Esophagus muscularis mucosa (tissue), 4 donors: ENCODE measurements at regions not wholly inside any gene's neighbourhood (a gene's known extent, or its start where the extent isn't known, plus 50 kb on each side); places are given as distances from the start of the nearest gene placed in this dataset.
A peak's percentile ranks its signal among the peaks of the same experiment; 100 is the strongest.

ENCODE experiments used
- DNase-seq: peaks from one replicate; pipeline ENCODE4 v3.0.0-alpha.2; 2017; ENCODE audit errors: extremely low spot score
- H3K27ac ChIP-seq, 4 donors: fragments of 200-600 bp; sonication (generic); replicated peaks in 1 of 4; 1 replicate in 3 of 4; 2 replicates in 1 of 4; pipeline ENCODE4 v1.5.1; 2016 to 2019; ENCODE audit warnings: mild to moderate bottlenecking in 1 of 4
- H3K27me3 ChIP-seq, 4 donors: fragments of 200-600 bp; sonication (generic); one replicate each; pipeline versions ENCODE4 v1.5.1 to v1.6.0; 2016 to 2019
- H3K36me3 ChIP-seq, 4 donors: fragments of 200-600 bp; sonication (generic); one replicate each; pipeline ENCODE4 v1.5.1; 2016 to 2019
- H3K4me1 ChIP-seq, 4 donors: fragments of 200-600 bp; sonication (generic); one replicate each; pipeline ENCODE4 v1.5.1; 2016 to 2019
- H3K4me3 ChIP-seq, 4 donors: fragments of 200-600 bp; sonication (generic); 1 replicate in 2 of 4; 2 replicates in 2 of 4; pipeline ENCODE4 v1.5.1; 2016 to 2019; ENCODE audit warnings: mild to moderate bottlenecking in 4 of 4, moderate library complexity in 1 of 4
- H3K9me3 ChIP-seq, 4 donors: fragments of 200-600 bp; sonication (generic); 1 replicate in 3 of 4; 2 replicates in 1 of 4; pipeline ENCODE4 v1.5.1; 2016 to 2019
- EP300 ChIP-seq: sonication (generic); formaldehyde crosslinking; IDR thresholded peaks from one replicate; pipeline ENCODE4 v1.6.1; 2017; ENCODE audit warnings: antibody characterized with exemption
- POLR2A ChIP-seq: fragments of 450-650 bp; IDR thresholded peaks from one replicate; pipeline ENCODE4 v1.6.1; 2017; ENCODE audit warnings: antibody characterized with exemption, moderate library complexity, mild to moderate bottlenecking, low read depth
- POLR2AphosphoS5 ChIP-seq, 2 donors: sonication (generic); formaldehyde crosslinking; IDR thresholded peaks; one replicate each; pipeline ENCODE4 v1.6.1; 2017; ENCODE audit warnings: antibody characterized with exemption in 2 of 2
- WGBS: methylation state at CpG from one replicate; pipeline ENCODE4 v1.1.5; 2018; 5-methylcytosine and 5-hydroxymethylcytosine counted together
- intact Hi-C: fragments of 100-400 bp; cut with DNase I; formaldehyde crosslinking; loops from one replicate; pipeline ENCODE4 v1.15.1; 2023
- TF ChIP-seq, protein P1 (sequence below), 3 experiments: fragments of 200-600 bp in 2 of 3; fragments of 450-650 bp in 1 of 3; sonication (generic) in 2 of 3; IDR thresholded peaks; one replicate each; pipeline ENCODE4 v1.5.1; 2017 to 2019; ENCODE audit warnings: antibody characterized with exemption in 3 of 3, mild to moderate bottlenecking in 2 of 3, moderate library complexity in 1 of 3

DNA sequence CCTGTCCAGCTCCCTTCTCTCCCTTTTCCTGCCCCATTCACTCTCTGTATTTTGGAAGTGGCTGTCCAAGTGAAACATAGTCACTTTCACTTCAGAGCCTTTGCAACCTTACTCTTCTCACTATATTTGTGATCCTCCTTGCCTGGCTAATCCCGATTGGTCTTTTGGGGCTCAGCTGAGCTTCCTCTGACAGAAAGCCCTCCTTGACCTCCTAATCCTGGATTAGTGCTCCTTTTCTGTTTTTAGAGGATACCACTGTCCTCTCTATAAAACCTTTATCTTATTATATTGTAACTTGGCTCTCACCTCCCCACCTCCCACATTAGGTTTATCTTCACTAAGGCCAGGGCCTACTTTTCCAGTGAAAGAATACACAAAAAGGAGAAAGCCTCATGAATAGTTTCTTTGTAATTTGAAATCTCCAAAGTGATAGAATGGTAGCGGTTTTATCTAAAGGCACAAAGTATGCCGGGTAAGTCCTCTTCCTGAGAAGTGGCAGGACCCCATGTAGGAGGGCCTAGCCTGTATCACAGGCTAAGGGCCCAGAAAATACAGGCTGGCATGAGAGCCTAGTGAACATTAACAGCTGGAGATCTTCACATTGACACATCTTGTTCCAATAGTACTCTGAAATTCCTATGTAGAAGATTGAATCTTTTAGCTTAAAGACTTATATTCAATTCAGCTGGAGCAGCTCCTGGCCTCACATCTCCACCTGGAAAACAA is 83.1 kb upstream of the GAREM1 start:
- no peak overlapping the region for H3K27ac ChIP-seq
- TF ChIP-seq, protein P1, sequence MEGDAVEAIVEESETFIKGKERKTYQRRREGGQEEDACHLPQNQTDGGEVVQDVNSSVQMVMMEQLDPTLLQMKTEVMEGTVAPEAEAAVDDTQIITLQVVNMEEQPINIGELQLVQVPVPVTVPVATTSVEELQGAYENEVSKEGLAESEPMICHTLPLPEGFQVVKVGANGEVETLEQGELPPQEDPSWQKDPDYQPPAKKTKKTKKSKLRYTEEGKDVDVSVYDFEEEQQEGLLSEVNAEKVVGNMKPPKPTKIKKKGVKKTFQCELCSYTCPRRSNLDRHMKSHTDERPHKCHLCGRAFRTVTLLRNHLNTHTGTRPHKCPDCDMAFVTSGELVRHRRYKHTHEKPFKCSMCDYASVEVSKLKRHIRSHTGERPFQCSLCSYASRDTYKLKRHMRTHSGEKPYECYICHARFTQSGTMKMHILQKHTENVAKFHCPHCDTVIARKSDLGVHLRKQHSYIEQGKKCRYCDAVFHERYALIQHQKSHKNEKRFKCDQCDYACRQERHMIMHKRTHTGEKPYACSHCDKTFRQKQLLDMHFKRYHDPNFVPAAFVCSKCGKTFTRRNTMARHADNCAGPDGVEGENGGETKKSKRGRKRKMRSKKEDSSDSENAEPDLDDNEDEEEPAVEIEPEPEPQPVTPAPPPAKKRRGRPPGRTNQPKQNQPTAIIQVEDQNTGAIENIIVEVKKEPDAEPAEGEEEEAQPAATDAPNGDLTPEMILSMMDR (IDR thresholded peaks at IDR 0.05), result no peak
- TF ChIP-seq POLR2AphosphoS5 (IDR thresholded peaks at IDR 0.05) (no peak), POLR2A (no peak), EP300 (no peak)

DNA sequence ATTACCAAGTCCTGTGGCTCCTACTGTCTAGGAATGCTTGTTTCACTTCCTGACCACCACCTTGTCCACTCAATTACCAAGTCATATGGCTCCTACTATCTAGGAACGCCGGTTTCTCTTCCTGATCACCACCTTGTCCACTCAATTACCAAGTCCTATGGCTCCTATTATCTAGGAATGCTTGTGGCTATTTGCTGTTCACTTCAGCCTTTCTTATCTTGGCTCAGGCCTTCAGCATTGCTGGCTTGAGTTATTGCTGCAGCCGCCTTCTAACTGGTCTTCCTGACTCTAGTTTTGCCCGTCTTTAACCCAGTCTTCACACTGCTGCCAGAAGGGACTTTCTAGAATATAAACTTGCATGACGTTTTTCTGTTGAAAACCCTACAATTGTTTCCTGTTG is 82.5 kb upstream of the GAREM1 start:
- no peak overlapping the region for H3K27ac ChIP-seq
- intact Hi-C loops, result loop anchor here (2.0 to 5.0 kb wide), 3 partner anchors 81 to 396 kb away; partner anchors contain the start of gene GAREM1
- DNase-seq, result peak; percentile 57
- H3K4me3 ChIP-seq, result no peak overlapping the region
- 80% methylated on average over 5 of the region's 5 CpGs for WGBS
- H3K9me3 ChIP-seq, result no peaks in the 10 kb centered on the region
- TF ChIP-seq EP300 (no peak), POLR2AphosphoS5 (IDR thresholded peaks at IDR 0.05) (no peak), POLR2A (no peak)
- TF ChIP-seq, protein P1 (IDR thresholded peaks at IDR 0.05), result no peak
- no peaks in the 10 kb centered on the region for H3K4me1 ChIP-seq
- H3K36me3 ChIP-seq, result no peaks in the 10 kb centered on the region
- no peaks in the 10 kb centered on the region for H3K27me3 ChIP-seq

More for the DNA sequence above, 83.1 kb upstream of the GAREM1 start:
- intact Hi-C loops, result loop anchor here (2.0 to 5.0 kb wide), 3 partner anchors 82 to 397 kb away; partner anchors contain the start of gene GAREM1
- H3K9me3 ChIP-seq, result no peaks in the 10 kb centered on the region
- H3K4me1 ChIP-seq, result no peaks in the 10 kb centered on the region
- no peak for DNase-seq
- H3K27me3 ChIP-seq, result peaks cover 0 to under 1% (median 0%) of the 10 kb centered on the region in 4 donors
- no peak overlapping the region for H3K4me3 ChIP-seq
- WGBS, result 91% methylated on average over 3 of the region's 3 CpGs
- H3K36me3 ChIP-seq, result no peaks in the 10 kb centered on the region

DNA sequence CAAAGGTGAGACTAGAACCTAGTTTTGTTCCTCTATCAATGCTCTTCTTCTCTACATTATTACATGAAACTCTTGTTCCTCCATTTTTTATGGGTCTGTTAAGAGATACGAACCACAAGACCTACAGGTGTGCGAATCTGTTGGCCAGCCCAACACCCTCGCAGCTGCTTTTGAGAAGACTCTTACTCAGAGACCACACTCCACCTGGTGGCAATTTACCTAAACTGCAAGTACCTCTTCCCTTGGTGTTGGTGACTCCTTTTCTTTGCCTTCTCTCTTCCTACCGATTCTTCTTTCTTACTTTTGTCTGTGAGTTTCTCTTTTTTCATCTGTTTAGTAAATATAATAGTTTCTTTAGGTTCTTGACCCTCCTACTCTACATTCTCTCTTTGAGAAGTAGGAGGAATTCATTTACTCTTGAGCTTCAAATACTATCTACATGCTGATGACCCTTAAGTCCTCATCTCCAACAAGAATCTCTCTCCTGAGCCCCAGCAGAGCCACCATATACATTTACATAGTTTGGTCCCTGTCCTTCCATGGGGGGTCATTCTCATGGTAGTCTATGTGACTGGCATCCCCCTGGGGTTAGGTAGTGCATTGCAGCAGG is 81.8 kb upstream of the GAREM1 start:
- H3K27ac ChIP-seq, result no peak overlapping the region
- H3K9me3 ChIP-seq, result no peaks in the 10 kb centered on the region
- no peaks in the 10 kb centered on the region for H3K36me3 ChIP-seq
- no peaks in the 10 kb centered on the region for H3K27me3 ChIP-seq
- no peak overlapping the region for H3K4me3 ChIP-seq
- intact Hi-C loops, result loop anchor here (2.0 to 5.0 kb wide), 3 partner anchors 80 to 396 kb away; partner anchors contain the start of gene GAREM1
- no peaks in the 10 kb centered on the region for H3K4me1 ChIP-seq
- DNase-seq, result no peak
- 24% methylated on average over 4 of the region's 4 CpGs for WGBS
- no peak for TF ChIP-seq EP300
- TF ChIP-seq, protein P1 (IDR thresholded peaks at IDR 0.05), result peak; percentile 65 to 80 (median 77)

GRCh38 chr18:32550963-32551362 is 80.3 kb upstream of the GAREM1 start:
- WGBS, result 47% methylated on average over 4 of the region's 4 CpGs
- no peaks in the 10 kb centered on the region for H3K4me1 ChIP-seq
- no peak overlapping the region for H3K27ac ChIP-seq
- no peak overlapping the region for H3K4me3 ChIP-seq
- H3K9me3 ChIP-seq, result no peaks in the 10 kb centered on the region
- TF ChIP-seq, protein P1 (IDR thresholded peaks at IDR 0.05), result no peak
- no peak for TF ChIP-seq POLR2AphosphoS5 (IDR thresholded peaks at IDR 0.05)
- TF ChIP-seq EP300, result no peak
- TF ChIP-seq POLR2A, result no peak
- no peaks in the 10 kb centered on the region for H3K36me3 ChIP-seq
- intact Hi-C loops, result loop anchor here (2.0 to 5.0 kb wide), 2 partner anchors 79 to 274 kb away; partner anchors contain the start of gene GAREM1
- H3K27me3 ChIP-seq, result no peaks in the 10 kb centered on the region
- DNase-seq, result no peak
